ENCODE measurements at regions not wholly inside any gene's neighbourhood (a gene's known extent, or its start where the extent isn't known, plus 50 kb on each side); places are given as distances from the start of the nearest gene placed in this dataset.

- TF ChIP-seq CTCF (IDR thresholded peaks at IDR 0.05; ENCODE audit: low read depth, low read length), result no peak
- TF ChIP-seq EZH2phosphoT487 (IDR thresholded peaks at IDR 0.05; ENCODE audit: low read depth), result no peak
- H3K4me3 ChIP-seq (ENCODE audit: low read length), result no peak overlapping the region
- H3K36me3 ChIP-seq (replicated peaks; ENCODE audit: low read depth, low read length), result no peaks in the 10 kb centered on the region
- no peak overlapping the region for H3K27ac ChIP-seq (ENCODE audit: low read length)
- H3K27me3 ChIP-seq (ENCODE audit: low read depth, low read length), result no peaks in the 10 kb centered on the region
- no peaks in the 10 kb centered on the region for H3K4me1 ChIP-seq (ENCODE audit: low read length)
- no peaks in the 10 kb centered on the region for H4K20me1 ChIP-seq (ENCODE audit: insufficient read depth, low read length)
- no peak overlapping the region for H3K4me2 ChIP-seq (ENCODE audit: low read length)
- H3K79me2 ChIP-seq (ENCODE audit: low read length), result no peaks in the 10 kb centered on the region
- no peak overlapping the region for H2AFZ ChIP-seq (ENCODE audit: low read depth, low read length)
- no peaks in the 10 kb centered on the region for H3K9me3 ChIP-seq (ENCODE audit: insufficient read depth, low read length)
- H3K9ac ChIP-seq (ENCODE audit: low read length), result no peak overlapping the region
Observed at GRCh38 chrX:33285550-33285949, 74.2 kb upstream of the DMD start.

- H3K4me1 ChIP-seq (ENCODE audit: low read length), result no peaks in the 10 kb centered on the region
- H3K4me3 ChIP-seq (ENCODE audit: low read length), result no peak overlapping the region
- H3K9me3 ChIP-seq (ENCODE audit: insufficient read depth, low read length), result no peaks in the 10 kb centered on the region
- no peaks in the 10 kb centered on the region for H3K36me3 ChIP-seq (replicated peaks; ENCODE audit: low read depth, low read length)
- no peaks in the 10 kb centered on the region for H3K79me2 ChIP-seq (ENCODE audit: low read length)
- H3K27me3 ChIP-seq (ENCODE audit: low read depth, low read length), result no peaks in the 10 kb centered on the region
- TF ChIP-seq CTCF (IDR thresholded peaks at IDR 0.05; ENCODE audit: low read depth, low read length) (no peak), EZH2phosphoT487 (IDR thresholded peaks at IDR 0.05; ENCODE audit: low read depth) (no peak)
- H3K27ac ChIP-seq (ENCODE audit: low read length), result no peak overlapping the region
- no peak overlapping the region for H2AFZ ChIP-seq (ENCODE audit: low read depth, low read length)
- no peak overlapping the region for H3K9ac ChIP-seq (ENCODE audit: low read length)
- H3K4me2 ChIP-seq (ENCODE audit: low read length), result no peak overlapping the region
- no peaks in the 10 kb centered on the region for H4K20me1 ChIP-seq (ENCODE audit: insufficient read depth, low read length)
Observed at GRCh38 chrX:33277046-33277445, 65.7 kb upstream of the DMD start.

- no peak overlapping the region for H3K27ac ChIP-seq (ENCODE audit: low read length)
- no peaks in the 10 kb centered on the region for H3K36me3 ChIP-seq (replicated peaks; ENCODE audit: low read depth, low read length)
- H3K9me3 ChIP-seq (ENCODE audit: insufficient read depth, low read length), result no peaks in the 10 kb centered on the region
- H3K27me3 ChIP-seq (ENCODE audit: low read depth, low read length), result no peaks in the 10 kb centered on the region
- no peak for TF ChIP-seq CTCF (IDR thresholded peaks at IDR 0.05; ENCODE audit: low read depth, low read length)
- TF ChIP-seq EZH2phosphoT487 (IDR thresholded peaks at IDR 0.05; ENCODE audit: low read depth), result no peak
- H3K9ac ChIP-seq (ENCODE audit: low read length), result no peak overlapping the region
- H3K4me3 ChIP-seq (ENCODE audit: low read length), result no peak overlapping the region
- no peaks in the 10 kb centered on the region for H4K20me1 ChIP-seq (ENCODE audit: insufficient read depth, low read length)
- no peaks in the 10 kb centered on the region for H3K79me2 ChIP-seq (ENCODE audit: low read length)
- H3K4me1 ChIP-seq (ENCODE audit: low read length), result no peaks in the 10 kb centered on the region
- no peak overlapping the region for H2AFZ ChIP-seq (ENCODE audit: low read depth, low read length)
- H3K4me2 ChIP-seq (ENCODE audit: low read length), result no peak overlapping the region
Observed at GRCh38 chrX:33273535-33273934, 62.2 kb upstream of the DMD start.

GRCh38 chrX:33272986-33273385 lies 61.6 kb upstream of the DMD start:
- no peaks in the 10 kb centered on the region for H3K27me3 ChIP-seq (ENCODE audit: low read depth, low read length)
- H3K9me3 ChIP-seq (ENCODE audit: insufficient read depth, low read length), result no peaks in the 10 kb centered on the region
- no peak overlapping the region for H3K27ac ChIP-seq (ENCODE audit: low read length)

More at GRCh38 chrX:33272986-33273385, 61.6 kb upstream of the DMD start:
- TF ChIP-seq CTCF (IDR thresholded peaks at IDR 0.05; ENCODE audit: low read depth, low read length) (no peak), EZH2phosphoT487 (IDR thresholded peaks at IDR 0.05; ENCODE audit: low read depth) (no peak)
- Histone ChIP-seq H4K20me1 (ENCODE audit: insufficient read depth, low read length) (no peaks in the 10 kb centered on the region), H3K4me2 (ENCODE audit: low read length) (no peak overlapping the region), H3K9ac (ENCODE audit: low read length) (no peak overlapping the region), H3K4me3 (ENCODE audit: low read length) (no peak overlapping the region), H3K79me2 (ENCODE audit: low read length) (no peaks in the 10 kb centered on the region), H3K36me3 (replicated peaks; ENCODE audit: low read depth, low read length) (no peaks in the 10 kb centered on the region), H2AFZ (ENCODE audit: low read depth, low read length) (no peak overlapping the region), H3K4me1 (ENCODE audit: low read length) (no peaks in the 10 kb centered on the region)

Data from OCI-LY3 (cell line).